SU-DHL-6 (cell line): ENCODE measurements at regions not wholly inside any gene's neighbourhood (a gene's known extent, or its start where the extent isn't known, plus 50 kb on each side); places are given as distances from the start of the nearest gene placed in this dataset.

Experiments
- CTCF ChIP-seq: fragments of 200-600 bp; sonication (generic); IDR thresholded peaks from one replicate; pipeline ENCODE4 v1.5.1; 2017; ENCODE audit warnings: antibody characterized with exemption, mild to moderate bottlenecking, low read length, moderate library complexity; ENCODE audit not compliant: insufficient read depth, poor library complexity, severe bottlenecking
- EZH2phosphoT487 ChIP-seq: fragments of 200-600 bp; sonication (generic), shearing (Covaris generic); conservative IDR thresholded peaks from 2 replicates; pipeline ENCODE4 v1.6.1; 2018; ENCODE audit warnings: mild to moderate bottlenecking, antibody characterized with exemption, low read length, moderate library complexity, mixed read lengths

DNA sequence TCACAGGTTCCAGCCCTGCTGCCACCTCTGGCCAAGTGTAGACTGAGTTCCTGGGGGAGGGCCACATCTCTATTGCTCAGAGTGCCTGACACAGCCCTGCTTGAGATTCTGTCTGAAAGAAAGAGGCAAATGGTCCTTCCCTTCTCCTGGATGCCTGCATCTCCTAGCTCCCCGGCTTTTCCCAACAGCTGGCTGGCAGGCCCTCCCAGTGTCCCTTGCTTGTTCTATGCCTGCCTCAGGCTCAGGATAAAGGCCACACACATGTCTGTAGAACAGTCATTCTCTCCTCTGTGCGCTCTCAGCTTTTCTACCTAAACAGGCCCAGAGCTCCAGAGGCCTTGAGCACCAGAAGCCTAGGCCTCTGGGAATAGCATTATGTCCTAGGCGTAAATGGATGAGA is 343.4 kb upstream of the USP24 start:
- TF ChIP-seq CTCF, result no peak
- no peak for TF ChIP-seq EZH2phosphoT487
